ENCODE measurements at regions not wholly inside any gene's neighbourhood (a gene's known extent, or its start where the extent isn't known, plus 50 kb on each side); places are given as distances from the start of the nearest gene placed in this dataset.

DNA sequence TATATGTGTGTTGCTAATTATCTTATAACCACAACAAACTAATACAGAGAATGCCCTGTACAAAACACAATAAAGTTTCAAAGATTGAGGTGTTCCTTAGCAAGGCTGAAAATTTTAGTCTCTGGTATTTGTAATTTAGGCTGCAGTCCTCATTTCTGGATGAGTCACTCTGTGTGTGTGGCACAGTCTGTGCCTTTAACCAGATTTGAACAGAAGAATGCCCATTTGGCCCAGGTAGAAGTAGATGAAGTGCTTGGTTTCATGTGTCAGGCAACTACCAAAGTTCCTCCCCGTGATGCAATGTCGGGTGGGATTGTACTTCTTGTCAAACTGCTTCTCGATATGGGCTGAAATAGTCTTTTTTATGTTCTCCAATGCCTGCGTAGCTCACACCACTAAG, 91.6 kb upstream of the H2AZ1 start:
- DNase-seq (ENCODE audit: low spot score), result no peak
- peak overlapping the region; percentile 16 for H3K27ac ChIP-seq
- no peaks in the 10 kb centered on the region for H3K79me2 ChIP-seq
- H3K9me2 ChIP-seq (replicated peaks; ENCODE audit: insufficient read depth), result no peaks in the 10 kb centered on the region
- H3K4me1 ChIP-seq (ENCODE audit: insufficient read depth), result no peaks in the 10 kb centered on the region
- H4K20me1 ChIP-seq (ENCODE audit: insufficient read depth, poor library complexity, severe bottlenecking), result no peaks in the 10 kb centered on the region
- H3K4me2 ChIP-seq, result no peak overlapping the region
- WGBS (ENCODE audit: low lambda C conversion rate, missing lambda C conversion rate), result 91% methylated on average over 4 of the region's 4 CpGs
- no peaks in the 10 kb centered on the region for H3K27me3 ChIP-seq
- H3K9me3 ChIP-seq (ENCODE audit: low read depth), result no peaks in the 10 kb centered on the region
- no peak overlapping the region for H3K4me3 ChIP-seq
- no peak for TF ChIP-seq EZH2phosphoT487 (IDR thresholded peaks at IDR 0.05; ENCODE audit: low read depth, severe bottlenecking, unreplicated experiment)
- no peak for TF ChIP-seq EZH2 (IDR thresholded peaks at IDR 0.05; ENCODE audit: borderline replicate concordance)
- TF ChIP-seq, protein P1, sequence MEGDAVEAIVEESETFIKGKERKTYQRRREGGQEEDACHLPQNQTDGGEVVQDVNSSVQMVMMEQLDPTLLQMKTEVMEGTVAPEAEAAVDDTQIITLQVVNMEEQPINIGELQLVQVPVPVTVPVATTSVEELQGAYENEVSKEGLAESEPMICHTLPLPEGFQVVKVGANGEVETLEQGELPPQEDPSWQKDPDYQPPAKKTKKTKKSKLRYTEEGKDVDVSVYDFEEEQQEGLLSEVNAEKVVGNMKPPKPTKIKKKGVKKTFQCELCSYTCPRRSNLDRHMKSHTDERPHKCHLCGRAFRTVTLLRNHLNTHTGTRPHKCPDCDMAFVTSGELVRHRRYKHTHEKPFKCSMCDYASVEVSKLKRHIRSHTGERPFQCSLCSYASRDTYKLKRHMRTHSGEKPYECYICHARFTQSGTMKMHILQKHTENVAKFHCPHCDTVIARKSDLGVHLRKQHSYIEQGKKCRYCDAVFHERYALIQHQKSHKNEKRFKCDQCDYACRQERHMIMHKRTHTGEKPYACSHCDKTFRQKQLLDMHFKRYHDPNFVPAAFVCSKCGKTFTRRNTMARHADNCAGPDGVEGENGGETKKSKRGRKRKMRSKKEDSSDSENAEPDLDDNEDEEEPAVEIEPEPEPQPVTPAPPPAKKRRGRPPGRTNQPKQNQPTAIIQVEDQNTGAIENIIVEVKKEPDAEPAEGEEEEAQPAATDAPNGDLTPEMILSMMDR (IDR thresholded peaks at IDR 0.05; ENCODE audit: poor library complexity), result no peak
- no peak overlapping the region for H2AFZ ChIP-seq
- H3K36me3 ChIP-seq (replicated peaks; ENCODE audit: insufficient read depth, low read depth), result no peaks in the 10 kb centered on the region

DNA sequence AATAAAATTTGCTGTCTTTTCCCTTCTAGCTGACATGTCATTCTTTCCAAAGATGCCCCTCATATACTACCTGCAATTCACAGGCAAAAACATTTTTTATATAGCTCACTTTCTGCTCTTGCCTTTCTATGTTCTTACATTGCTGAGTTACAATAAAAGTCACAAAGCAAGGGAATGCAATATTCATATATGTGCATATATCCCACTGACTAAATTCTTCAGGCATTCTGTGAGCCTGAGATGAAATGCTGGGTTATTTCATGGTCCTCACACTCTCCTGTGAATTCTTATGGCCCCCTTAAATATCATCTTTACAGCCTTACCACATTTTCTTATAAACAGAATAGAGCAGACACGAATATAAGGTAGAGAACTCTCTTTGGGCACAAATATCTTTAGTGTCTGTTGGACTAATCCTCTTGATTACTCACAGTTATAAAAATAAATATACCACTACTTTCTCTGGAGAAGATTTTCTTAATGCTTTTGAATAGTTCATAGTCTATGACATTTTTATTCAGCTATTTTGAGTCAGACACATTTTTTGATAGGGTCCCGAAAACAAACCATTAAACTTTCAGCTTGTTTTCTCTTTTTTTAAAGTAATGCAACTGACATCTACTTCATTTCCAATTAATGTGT, 84.1 kb upstream of the H2AZ1 start:
- Histone ChIP-seq H3K36me3 (replicated peaks; ENCODE audit: insufficient read depth, low read depth) (no peaks in the 10 kb centered on the region), H4K20me1 (ENCODE audit: insufficient read depth, poor library complexity, severe bottlenecking) (no peaks in the 10 kb centered on the region), H3K4me3 (no peak overlapping the region), H3K79me2 (no peaks in the 10 kb centered on the region), H3K27me3 (no peaks in the 10 kb centered on the region), H3K27ac (no peak overlapping the region), H2AFZ (no peak overlapping the region), H3K9me3 (ENCODE audit: low read depth) (no peaks in the 10 kb centered on the region), H3K4me1 (ENCODE audit: insufficient read depth) (no peaks in the 10 kb centered on the region), H3K9me2 (replicated peaks; ENCODE audit: insufficient read depth) (no peaks in the 10 kb centered on the region), H3K4me2 (no peak overlapping the region)
- 77% methylated on average over 2 of the region's 2 CpGs for WGBS (ENCODE audit: low lambda C conversion rate, missing lambda C conversion rate)
- TF ChIP-seq EZH2phosphoT487 (IDR thresholded peaks at IDR 0.05; ENCODE audit: low read depth, severe bottlenecking, unreplicated experiment) (no peak), EZH2 (IDR thresholded peaks at IDR 0.05; ENCODE audit: borderline replicate concordance) (no peak)
- TF ChIP-seq, protein P1 (IDR thresholded peaks at IDR 0.05; ENCODE audit: poor library complexity), result no peak
- no peak for DNase-seq (ENCODE audit: low spot score)

DNA sequence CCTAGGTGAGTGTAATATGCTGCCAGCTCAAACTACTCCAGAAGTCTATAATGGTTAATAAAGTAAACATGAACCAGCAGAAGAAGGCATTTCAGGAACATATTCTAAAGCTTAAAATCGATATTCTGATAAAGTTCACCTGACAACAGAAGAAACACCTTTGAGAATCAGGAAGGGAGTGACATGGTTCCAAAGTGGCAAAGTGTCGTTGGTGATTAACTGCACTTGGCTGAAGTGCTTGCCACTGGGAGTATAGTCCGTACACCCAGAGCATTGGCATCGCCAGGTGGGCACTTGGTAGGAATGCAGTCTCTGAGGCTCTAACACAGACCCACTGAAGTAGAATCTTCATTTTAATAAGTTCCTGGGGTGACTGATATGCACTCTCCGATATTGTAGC, 76.0 kb upstream of the H2AZ1 start:
- H4K20me1 ChIP-seq (ENCODE audit: insufficient read depth, poor library complexity, severe bottlenecking), result no peaks in the 10 kb centered on the region
- WGBS (ENCODE audit: low lambda C conversion rate, missing lambda C conversion rate), result 94% methylated on average over 5 of the region's 5 CpGs
- no peak for DNase-seq (ENCODE audit: low spot score)

More for the DNA sequence above, 76.0 kb upstream of the H2AZ1 start:
- H3K36me3 ChIP-seq (replicated peaks; ENCODE audit: insufficient read depth, low read depth), result no peaks in the 10 kb centered on the region
- H2AFZ ChIP-seq, result no peak overlapping the region
- no peaks in the 10 kb centered on the region for H3K79me2 ChIP-seq
- no peak for TF ChIP-seq EZH2phosphoT487 (IDR thresholded peaks at IDR 0.05; ENCODE audit: low read depth, severe bottlenecking, unreplicated experiment)
- TF ChIP-seq EZH2 (IDR thresholded peaks at IDR 0.05; ENCODE audit: borderline replicate concordance), result no peak
- TF ChIP-seq, protein P1 (IDR thresholded peaks at IDR 0.05; ENCODE audit: poor library complexity), result no peak
- no peak overlapping the region for H3K4me3 ChIP-seq
- no peak overlapping the region for H3K4me2 ChIP-seq
- H3K27ac ChIP-seq, result no peak overlapping the region
- H3K27me3 ChIP-seq, result no peaks in the 10 kb centered on the region
- no peaks in the 10 kb centered on the region for H3K9me2 ChIP-seq (replicated peaks; ENCODE audit: insufficient read depth)
- no peaks in the 10 kb centered on the region for H3K4me1 ChIP-seq (ENCODE audit: insufficient read depth)
- no peaks in the 10 kb centered on the region for H3K9me3 ChIP-seq (ENCODE audit: low read depth)
